HG03354 (cell line): ENCODE measurements at regions not wholly inside any gene's neighbourhood (a gene's known extent, or its start where the extent isn't known, plus 50 kb on each side); places are given as distances from the start of the nearest gene placed in this dataset.

Source experiments
- ATAC-seq: cut with Tn5 transposase; IDR thresholded peaks from one replicate; pipeline ENCODE4 v1.9.1; 2021; ENCODE audit warnings: mild to moderate bottlenecking; ENCODE audit not compliant: unreplicated experiment, poor library complexity, severe bottlenecking

- no peak for ATAC-seq
Observed at GRCh38 chr3:160126761-160127160, 98.5 kb upstream of the C3orf80 start.

DNA sequence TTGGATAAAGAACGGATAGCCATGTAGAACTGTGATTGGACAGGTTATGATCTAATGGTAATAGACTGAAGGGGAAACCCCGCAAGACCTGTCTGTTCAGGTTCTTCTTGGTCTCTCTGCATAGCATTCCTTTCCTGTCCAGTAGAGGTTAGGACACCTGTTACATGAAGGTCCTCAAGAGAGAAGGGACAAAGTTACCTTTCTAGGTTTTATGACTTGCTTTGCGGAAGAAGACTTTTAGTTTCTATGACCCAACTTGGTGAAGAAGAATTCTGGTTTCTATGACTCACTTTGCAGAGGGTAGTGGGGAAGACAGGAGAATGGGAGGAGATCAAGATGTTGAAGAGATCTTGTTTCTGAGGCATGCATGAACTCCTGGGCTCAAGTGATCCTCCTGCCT lies 97.9 kb upstream of the C3orf80 start:
- ATAC-seq = no peak

- no peak for ATAC-seq
Observed at GRCh38 chr3:160128056-160128455, 97.2 kb upstream of the C3orf80 start.

DNA sequence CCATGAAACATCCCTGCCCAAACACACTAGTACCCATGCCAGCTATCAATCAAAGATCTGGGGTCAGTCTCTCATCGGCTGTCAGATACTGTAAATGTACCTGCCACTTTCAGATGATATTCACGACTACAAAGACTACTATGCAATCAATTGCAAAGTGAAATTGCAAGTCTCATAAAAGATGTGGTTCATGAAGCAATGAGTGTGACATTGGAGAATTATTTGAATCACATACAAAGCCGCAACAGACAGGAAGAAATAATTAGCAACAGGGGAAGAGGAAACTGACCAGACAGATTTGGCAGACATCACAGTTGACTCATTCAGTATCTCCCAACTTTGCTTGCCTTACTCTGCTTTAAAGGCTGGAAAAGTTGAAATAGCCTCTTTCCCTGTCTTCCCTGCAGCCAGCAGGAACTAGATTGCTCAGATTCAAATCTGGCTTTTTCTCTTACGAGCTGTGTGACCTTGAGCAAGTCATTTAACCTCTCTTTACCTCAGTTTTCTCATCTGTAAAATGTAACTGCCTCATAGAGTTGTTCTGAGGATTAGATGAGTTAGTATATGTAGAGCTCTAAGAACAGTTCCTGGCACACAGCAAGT lies 95.7 kb upstream of the C3orf80 start:
- ATAC-seq = peak; percentile 65

DNA sequence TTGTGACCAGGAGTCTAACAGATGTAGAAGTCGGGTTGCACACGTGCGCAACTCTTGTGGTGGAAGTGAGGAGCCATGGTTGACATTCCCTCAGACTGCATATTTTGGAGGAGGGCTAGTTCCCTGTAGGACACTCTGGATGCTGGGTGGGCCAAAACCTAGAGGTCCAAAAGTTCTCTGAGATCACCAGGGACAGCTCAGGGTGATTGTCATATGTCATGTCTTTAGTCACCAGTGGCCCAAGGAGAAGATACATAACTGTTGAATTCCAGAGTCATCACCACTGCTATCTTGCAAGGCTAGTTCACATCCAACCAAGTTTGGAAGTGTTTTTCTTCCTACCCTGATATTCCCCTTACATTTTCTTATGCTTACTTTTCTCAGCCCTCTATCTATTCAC lies 95.2 kb upstream of the C3orf80 start:
- no peak for ATAC-seq

DNA sequence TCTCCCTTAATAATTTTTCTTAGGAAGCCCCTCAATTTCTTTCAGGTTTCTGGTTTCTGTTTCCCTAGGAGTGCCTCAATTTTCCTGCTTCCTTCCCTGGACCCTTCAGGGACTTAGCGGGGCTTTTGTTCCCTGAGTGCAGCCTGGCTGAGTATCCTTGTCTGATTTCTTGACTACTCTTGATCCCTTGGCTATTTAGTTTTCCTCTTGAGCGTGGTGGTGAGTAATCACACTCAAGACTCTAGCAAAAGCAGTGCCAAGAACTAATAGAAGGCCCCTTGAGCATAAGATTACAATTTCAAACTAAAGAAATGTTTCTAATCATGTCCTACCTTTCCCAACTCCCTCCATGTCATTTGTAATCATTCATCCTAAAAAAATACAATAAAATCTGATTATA lies 94.3 kb upstream of the C3orf80 start:
- no peak for ATAC-seq

DNA sequence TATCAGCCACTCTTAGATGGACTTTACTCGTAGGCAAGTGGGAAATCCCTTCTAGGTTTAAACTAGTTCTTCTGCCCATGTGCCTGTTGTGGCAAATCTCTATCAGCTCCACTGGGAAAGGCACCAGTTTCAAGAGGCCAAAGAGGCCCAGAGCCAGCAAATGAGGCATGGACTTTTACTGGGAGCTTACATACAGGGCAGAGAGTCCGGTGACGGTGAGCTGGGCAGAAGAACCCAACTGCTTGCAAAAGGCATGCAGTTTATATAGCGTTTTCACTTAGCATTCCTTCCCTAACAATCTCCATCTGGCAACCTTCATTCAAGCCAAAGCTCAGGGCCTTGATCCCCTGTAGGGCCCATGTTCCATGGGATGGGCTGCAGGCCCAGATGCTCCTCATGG lies 93.0 kb upstream of the C3orf80 start:
- ATAC-seq = no peak

DNA sequence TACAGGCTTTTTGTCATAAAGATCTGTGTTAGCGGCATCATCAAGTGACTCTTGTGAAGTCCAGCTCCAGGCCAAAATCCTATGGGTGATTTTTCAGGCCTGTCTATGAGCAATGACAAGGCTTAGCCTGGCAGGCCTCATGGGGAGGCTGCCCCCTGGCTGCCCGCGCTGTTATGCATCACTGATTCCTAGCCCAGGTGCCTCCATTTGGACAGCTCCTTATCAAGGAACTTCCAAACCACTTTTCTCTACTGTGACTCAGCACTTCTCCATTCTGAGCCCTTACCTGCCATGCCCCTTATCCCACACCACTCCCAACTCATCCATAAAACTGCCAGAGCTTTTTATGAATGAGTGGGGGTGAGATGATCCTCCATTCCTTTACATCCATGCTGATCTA lies 91.5 kb upstream of the C3orf80 start:
- no peak for ATAC-seq

DNA sequence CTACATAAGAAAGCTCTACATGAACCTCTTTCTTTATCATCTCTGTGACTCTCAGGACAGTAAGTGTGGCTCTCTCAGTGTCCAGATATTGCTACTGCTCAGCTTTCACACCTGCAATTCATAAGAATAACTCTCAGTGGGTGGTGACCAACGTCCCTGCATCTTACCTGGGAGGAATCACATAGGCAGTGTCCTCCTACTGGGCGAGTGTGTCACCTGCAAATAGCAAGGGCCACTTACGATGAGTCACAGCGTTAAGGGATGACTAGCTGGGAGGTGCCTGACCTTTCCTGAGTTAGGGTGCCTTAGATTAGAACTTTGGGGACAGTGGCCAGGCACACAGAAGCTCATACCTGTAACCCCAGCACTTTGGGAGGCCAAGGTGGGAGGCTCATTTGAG lies 90.8 kb upstream of the C3orf80 start:
- ATAC-seq = no peak

DNA sequence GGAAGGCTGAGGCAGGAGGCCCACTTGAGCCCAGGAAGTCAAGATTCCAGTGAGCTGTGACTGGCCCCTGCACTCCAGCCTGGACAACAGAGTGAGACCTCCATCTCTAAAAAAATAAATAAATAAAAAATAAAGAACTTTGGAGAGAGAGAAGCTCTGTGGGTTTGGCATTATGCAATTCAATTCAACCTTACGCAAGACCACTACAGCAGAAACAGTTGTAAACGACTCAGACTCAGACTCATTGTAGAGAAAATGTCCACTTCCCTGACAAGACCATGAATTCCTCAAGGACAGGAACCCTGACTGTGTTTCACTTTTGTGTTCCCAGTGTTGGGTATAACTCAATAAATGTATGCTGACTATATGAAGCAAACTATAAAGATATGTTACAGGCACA lies 90.3 kb upstream of the C3orf80 start:
- no peak for ATAC-seq

GRCh38 chr3:160135851-160136250 lies 89.4 kb upstream of the C3orf80 start:
- peak; percentile 50 for ATAC-seq

DNA sequence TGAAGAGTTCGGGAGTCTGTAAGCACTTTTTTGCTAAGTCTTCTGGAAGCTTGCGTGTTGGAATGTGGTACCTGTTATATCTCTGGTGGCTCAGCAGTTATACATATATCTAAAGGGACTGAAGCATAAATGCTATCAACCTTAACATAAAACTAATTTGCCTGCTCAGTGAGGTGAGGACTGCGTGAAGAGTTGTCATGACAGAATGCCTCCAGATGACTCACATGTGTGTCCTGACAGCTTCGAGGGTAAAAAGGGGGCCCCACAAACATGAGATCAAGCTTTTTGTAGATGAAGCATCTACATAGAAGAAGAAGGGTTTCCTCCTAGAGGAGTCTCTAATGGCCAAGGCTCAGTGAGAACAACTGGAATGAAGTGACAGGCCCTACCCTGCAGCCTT lies 88.8 kb upstream of the C3orf80 start:
- ATAC-seq = peak; percentile 68

DNA sequence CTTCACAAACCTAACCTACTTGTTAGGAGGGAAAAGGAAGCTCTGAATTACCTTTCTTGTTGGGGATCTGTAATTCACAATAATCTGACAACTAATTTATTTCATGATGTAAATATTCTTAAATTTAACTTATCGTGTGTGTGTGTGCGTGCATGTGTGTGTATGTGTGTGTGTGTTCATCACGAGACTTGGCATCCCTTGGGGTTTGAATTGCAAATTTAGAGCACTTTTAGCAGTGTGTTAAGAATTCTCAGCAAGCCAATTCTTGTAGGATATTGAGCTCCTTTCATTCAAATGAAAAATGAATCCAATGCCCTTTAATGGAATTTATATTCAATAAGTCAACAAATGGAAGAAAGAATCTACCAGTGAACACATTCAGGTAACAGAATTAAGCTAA lies 85.9 kb upstream of the C3orf80 start:
- no peak for ATAC-seq

- ATAC-seq = no peak
Observed at GRCh38 chr3:160140756-160141155, 84.5 kb upstream of the C3orf80 start.

DNA sequence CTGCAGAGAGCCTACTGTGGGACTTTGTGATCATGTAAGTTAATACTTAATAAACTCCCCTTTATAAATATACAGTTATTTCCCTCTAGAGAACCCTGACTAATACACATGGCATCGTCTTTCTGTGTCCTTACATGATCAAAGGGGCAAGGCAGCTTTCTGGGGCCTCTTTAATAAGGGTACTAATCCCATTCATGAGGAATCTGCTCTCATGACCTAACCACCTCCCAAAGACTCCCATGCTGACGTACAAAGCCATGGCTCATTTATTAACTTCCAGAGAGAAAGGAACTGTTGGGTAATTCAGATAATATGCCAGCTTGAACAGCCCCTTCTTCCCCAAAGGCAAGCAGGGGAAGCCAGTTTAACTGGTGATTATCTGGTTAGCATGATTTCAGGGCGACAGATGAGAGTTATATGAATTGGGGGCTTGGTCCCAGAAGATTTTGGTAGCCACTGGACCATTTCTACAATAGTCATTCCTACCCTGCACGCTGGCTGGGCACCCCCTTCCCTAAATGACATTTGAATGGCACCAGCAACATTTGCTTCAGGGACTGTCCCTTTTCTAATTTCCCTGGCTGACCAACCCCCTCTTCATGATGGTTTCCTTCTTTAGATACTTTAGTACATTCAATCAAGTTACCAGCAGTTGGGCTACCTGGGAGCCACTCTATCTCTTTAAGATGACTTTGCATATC lies 83.6 kb upstream of the C3orf80 start:
- no peak for ATAC-seq

GRCh38 chr3:160143482-160143881 lies 81.7 kb upstream of the C3orf80 start:
- ATAC-seq = no peak

- no peak for ATAC-seq
Observed at GRCh38 chr3:160150066-160150465, 75.2 kb upstream of the C3orf80 start.

DNA sequence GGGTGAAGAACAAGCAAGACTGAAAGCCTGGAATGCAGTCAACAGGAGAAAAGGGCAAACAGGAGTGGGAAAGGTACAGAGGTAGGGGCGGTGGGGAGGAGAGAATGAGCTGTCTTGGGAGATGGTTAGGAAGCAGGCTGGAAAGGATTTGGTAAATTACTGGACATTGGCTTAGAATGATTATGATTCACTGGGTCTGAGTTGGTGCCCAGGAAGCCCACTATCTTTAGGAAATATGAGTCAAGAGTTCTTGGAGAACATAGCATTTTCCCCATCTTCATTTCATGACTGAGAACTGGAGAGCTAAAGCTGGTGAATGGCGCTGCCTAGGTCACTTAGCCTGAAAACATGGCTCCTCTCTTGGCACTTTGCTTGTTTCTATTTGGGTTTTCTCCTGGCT lies 74.7 kb upstream of the C3orf80 start:
- no peak for ATAC-seq

GRCh38 chr3:160152638-160153037 lies 72.6 kb upstream of the C3orf80 start:
- no peak for ATAC-seq

GRCh38 chr3:160154033-160154432 lies 71.2 kb upstream of the C3orf80 start:
- no peak for ATAC-seq

GRCh38 chr3:160154596-160154995 lies 70.6 kb upstream of the C3orf80 start:
- no peak for ATAC-seq

- no peak for ATAC-seq
Observed at GRCh38 chr3:160157321-160157720, 67.9 kb upstream of the C3orf80 start.
